HEK293 (cell line): ENCODE measurements at regions not wholly inside any gene's neighbourhood (a gene's known extent, or its start where the extent isn't known, plus 50 kb on each side); places are given as distances from the start of the nearest gene placed in this dataset.

Experiments
- CTCF ChIP-seq: fragments of 450-650 bp; formaldehyde crosslinking; IDR thresholded peaks from 2 replicates; pipeline ENCODE4 v1.5.1; 2016; ENCODE audit warnings: missing biosample characterization, missing genetic modification characterization
- GLIS2 ChIP-seq: fragments of 450-650 bp; formaldehyde crosslinking; IDR thresholded peaks from 2 replicates; pipeline ENCODE4 v1.5.1; 2016; ENCODE audit warnings: missing biosample characterization, missing genetic modification characterization
- HOXA7 ChIP-seq: sonication (generic); formaldehyde crosslinking; IDR thresholded peaks from 2 replicates; pipeline ENCODE4 v1.8.1; 2022; ENCODE audit warnings: missing genetic modification reagents, borderline replicate concordance
- MZF1 ChIP-seq: fragments of 450-650 bp; formaldehyde crosslinking; IDR thresholded peaks from 2 replicates; pipeline ENCODE4 v1.5.1; 2017; ENCODE audit warnings: missing biosample characterization, missing genetic modification characterization, borderline replicate concordance
- SP2 ChIP-seq: fragments of 450-650 bp; formaldehyde crosslinking; IDR thresholded peaks from 2 replicates; pipeline ENCODE4 v1.5.1; 2016; ENCODE audit warnings: missing biosample characterization, missing genetic modification characterization
- ZNF148 ChIP-seq: fragments of 450-650 bp; formaldehyde crosslinking; IDR thresholded peaks from 2 replicates; pipeline ENCODE4 v1.5.0; 2017; ENCODE audit warnings: missing biosample characterization, missing genetic modification characterization, borderline replicate concordance
- ZNF292 ChIP-seq: fragments of 450-650 bp; formaldehyde crosslinking; IDR thresholded peaks from 2 replicates; pipeline ENCODE4 v1.5.1; 2016; ENCODE audit warnings: low read depth, missing biosample characterization, missing genetic modification characterization, borderline replicate concordance
- ZNF558 ChIP-seq: fragments of 450-650 bp; formaldehyde crosslinking; IDR thresholded peaks from 2 replicates; pipeline ENCODE4 v1.5.1; 2016; ENCODE audit warnings: missing biosample characterization, missing genetic modification characterization
- ZNF645 ChIP-seq: fragments of 450-650 bp; formaldehyde crosslinking; IDR thresholded peaks from 2 replicates; pipeline ENCODE4; 2016; ENCODE audit warnings: missing biosample characterization, missing genetic modification characterization
- ZNF747 ChIP-seq: fragments of 450-650 bp; formaldehyde crosslinking; IDR thresholded peaks from 2 replicates; pipeline ENCODE4 v1.5.1; 2016; ENCODE audit warnings: missing biosample characterization, missing genetic modification characterization
- ZSCAN30 ChIP-seq: fragments of 450-650 bp; IDR thresholded peaks from 2 replicates; pipeline ENCODE4 v1.5.1; 2018; ENCODE audit warnings: missing biosample characterization, mild to moderate bottlenecking, missing genetic modification characterization, moderate library complexity
- TF ChIP-seq, protein P1 (sequence below): fragments of 450-650 bp; formaldehyde crosslinking; IDR thresholded peaks from 2 replicates; pipeline ENCODE4 v1.5.1; 2016; ENCODE audit warnings: missing biosample characterization, missing genetic modification characterization, borderline replicate concordance
- TF ChIP-seq, protein P2 (sequence below): fragments of 450-650 bp; formaldehyde crosslinking; IDR thresholded peaks from 2 replicates; pipeline ENCODE4 v1.5.1; 2016; ENCODE audit warnings: missing biosample characterization, missing genetic modification characterization
- TF ChIP-seq, protein P3 (sequence below): fragments of 450-650 bp; formaldehyde crosslinking; optimal IDR thresholded peaks from 2 replicates; pipeline ENCODE3; 2016; ENCODE audit warnings: missing biosample characterization, mild to moderate bottlenecking, missing genetic modification characterization

DNA sequence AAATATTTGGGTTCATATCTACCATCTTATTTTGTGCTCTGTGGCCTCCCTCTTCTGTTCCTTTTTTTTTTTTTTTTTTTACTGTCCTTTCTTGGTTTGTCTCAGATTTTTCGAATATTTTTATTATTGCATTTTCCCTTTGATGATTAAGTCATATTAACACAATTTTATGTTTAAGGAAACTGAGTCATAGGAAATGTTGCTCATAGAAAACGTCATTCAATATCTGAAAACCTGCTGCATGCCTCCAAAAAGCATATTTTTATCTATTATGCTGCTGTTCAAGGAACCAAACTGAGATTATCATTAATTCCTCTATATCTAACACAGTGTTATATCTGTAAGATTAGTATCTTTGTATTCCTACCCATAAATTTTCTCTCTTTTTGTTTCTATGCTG lies 614.3 kb upstream of the SLC8A1 start:
- TF ChIP-seq, protein P1, sequence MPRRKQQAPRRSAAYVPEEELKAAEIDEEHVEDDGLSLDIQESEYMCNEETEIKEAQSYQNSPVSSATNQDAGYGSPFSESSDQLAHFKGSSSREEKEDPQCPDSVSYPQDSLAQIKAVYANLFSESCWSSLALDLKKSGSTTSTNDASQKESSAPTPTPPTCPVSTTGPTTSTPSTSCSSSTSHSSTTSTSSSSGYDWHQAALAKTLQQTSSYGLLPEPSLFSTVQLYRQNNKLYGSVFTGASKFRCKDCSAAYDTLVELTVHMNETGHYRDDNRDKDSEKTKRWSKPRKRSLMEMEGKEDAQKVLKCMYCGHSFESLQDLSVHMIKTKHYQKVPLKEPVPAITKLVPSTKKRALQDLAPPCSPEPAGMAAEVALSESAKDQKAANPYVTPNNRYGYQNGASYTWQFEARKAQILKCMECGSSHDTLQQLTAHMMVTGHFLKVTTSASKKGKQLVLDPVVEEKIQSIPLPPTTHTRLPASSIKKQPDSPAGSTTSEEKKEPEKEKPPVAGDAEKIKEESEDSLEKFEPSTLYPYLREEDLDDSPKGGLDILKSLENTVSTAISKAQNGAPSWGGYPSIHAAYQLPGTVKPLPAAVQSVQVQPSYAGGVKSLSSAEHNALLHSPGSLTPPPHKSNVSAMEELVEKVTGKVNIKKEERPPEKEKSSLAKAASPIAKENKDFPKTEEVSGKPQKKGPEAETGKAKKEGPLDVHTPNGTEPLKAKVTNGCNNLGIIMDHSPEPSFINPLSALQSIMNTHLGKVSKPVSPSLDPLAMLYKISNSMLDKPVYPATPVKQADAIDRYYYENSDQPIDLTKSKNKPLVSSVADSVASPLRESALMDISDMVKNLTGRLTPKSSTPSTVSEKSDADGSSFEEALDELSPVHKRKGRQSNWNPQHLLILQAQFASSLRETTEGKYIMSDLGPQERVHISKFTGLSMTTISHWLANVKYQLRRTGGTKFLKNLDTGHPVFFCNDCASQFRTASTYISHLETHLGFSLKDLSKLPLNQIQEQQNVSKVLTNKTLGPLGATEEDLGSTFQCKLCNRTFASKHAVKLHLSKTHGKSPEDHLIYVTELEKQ (tag by site-specific recombination), result no peak
- TF ChIP-seq, protein P2, sequence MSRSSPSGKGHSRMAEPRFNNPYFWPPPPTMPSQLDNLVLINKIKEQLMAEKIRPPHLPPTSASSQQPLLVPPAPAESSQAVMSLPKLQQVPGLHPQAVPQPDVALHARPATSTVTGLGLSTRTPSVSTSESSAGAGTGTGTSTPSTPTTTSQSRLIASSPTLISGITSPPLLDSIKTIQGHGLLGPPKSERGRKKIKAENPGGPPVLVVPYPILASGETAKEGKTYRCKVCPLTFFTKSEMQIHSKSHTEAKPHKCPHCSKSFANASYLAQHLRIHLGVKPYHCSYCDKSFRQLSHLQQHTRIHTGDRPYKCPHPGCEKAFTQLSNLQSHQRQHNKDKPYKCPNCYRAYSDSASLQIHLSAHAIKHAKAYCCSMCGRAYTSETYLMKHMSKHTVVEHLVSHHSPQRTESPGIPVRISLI, result no peak
- TF ChIP-seq ZNF292 (tag by site-specific recombination) (no peak), ZNF645 (tag by site-specific recombination) (no peak), CTCF (tag by site-specific recombination) (no peak), GLIS2 (no peak), ZNF148 (tag by site-specific recombination) (no peak), HOXA7 (CRISPR knock-in tag) (no peak), MZF1 (tag by site-specific recombination) (no peak), ZSCAN30 (tag by site-specific recombination) (no peak), ZNF558 (tag by site-specific recombination) (no peak), ZNF747 (no peak), SP2 (no peak)
- TF ChIP-seq, protein P3, sequence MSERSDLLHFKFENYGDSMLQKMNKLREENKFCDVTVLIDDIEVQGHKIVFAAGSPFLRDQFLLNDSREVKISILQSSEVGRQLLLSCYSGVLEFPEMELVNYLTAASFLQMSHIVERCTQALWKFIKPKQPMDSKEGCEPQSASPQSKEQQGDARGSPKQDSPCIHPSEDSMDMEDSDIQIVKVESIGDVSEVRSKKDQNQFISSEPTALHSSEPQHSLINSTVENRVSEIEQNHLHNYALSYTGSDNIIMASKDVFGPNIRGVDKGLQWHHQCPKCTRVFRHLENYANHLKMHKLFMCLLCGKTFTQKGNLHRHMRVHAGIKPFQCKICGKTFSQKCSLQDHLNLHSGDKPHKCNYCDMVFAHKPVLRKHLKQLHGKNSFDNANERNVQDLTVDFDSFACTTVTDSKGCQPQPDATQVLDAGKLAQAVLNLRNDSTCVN (tag by site-specific recombination), result no peak
